ENCODE measurements at regions not wholly inside any gene's neighbourhood (a gene's known extent, or its start where the extent isn't known, plus 50 kb on each side); places are given as distances from the start of the nearest gene placed in this dataset.
"Not testable (repeated sequence)": the region's sequence is repeated elsewhere in the genome, so short reads cannot be mapped to it uniquely, and the experiment has no call there.

- DNase-seq (ENCODE audit: low read depth in 3 of 3, low spot score in 2 of 3): no peak
These were observed 633.1 kb downstream of the MATN1 start for GRCh38 chr1:30090162-30090820.

GRCh38 chr1:30089024-30089430 lies 634.4 kb downstream of the MATN1 start:
- no peak for DNase-seq (ENCODE audit: low read depth in 3 of 3, low spot score in 2 of 3)

GRCh38 chr1:30088594-30088993 lies 634.8 kb downstream of the MATN1 start:
- DNase-seq (ENCODE audit: low read depth in 3 of 3, low spot score in 2 of 3): no peak

GRCh38 chr1:30087465-30087864 lies 635.9 kb downstream of the MATN1 start:
- no peak for DNase-seq (ENCODE audit: low read depth in 3 of 3, low spot score in 2 of 3)

GRCh38 chr1:30085811-30086770 lies 637.3 kb downstream of the MATN1 start:
- peak in 1 of 3 donors; percentile 50 for DNase-seq (ENCODE audit: low read depth in 3 of 3, low spot score in 2 of 3)

- no peak for DNase-seq (ENCODE audit: low read depth in 3 of 3, low spot score in 2 of 3)
These were observed 638.3 kb downstream of the MATN1 start for GRCh38 chr1:30084909-30085571.

- no peak for DNase-seq (ENCODE audit: low read depth in 3 of 3, low spot score in 2 of 3)
These were observed 639.5 kb downstream of the MATN1 start for GRCh38 chr1:30083800-30084464.

GRCh38 chr1:30081379-30082102 lies 641.8 kb downstream of the MATN1 start:
- DNase-seq (ENCODE audit: low read depth in 3 of 3, low spot score in 2 of 3): no peak

- DNase-seq (ENCODE audit: low read depth in 3 of 3, low spot score in 2 of 3): not testable (repeated sequence)
These were observed 647.5 kb downstream of the MATN1 start for GRCh38 chr1:30075916-30076315.

GRCh38 chr1:30068787-30069472 lies 654.5 kb downstream of the MATN1 start:
- no peak for DNase-seq (ENCODE audit: low read depth in 3 of 3, low spot score in 2 of 3)

GRCh38 chr1:30064547-30064946 lies 658.8 kb downstream of the MATN1 start:
- no peak for DNase-seq (ENCODE audit: low read depth in 3 of 3, low spot score in 2 of 3)

GRCh38 chr1:30063621-30064280 lies 659.6 kb downstream of the MATN1 start:
- no peak for DNase-seq (ENCODE audit: low read depth in 3 of 3, low spot score in 2 of 3)

GRCh38 chr1:30061292-30062220 lies 661.8 kb downstream of the MATN1 start:
- no peak for DNase-seq (ENCODE audit: low read depth in 3 of 3, low spot score in 2 of 3)

GRCh38 chr1:30060738-30061137 lies 662.6 kb downstream of the MATN1 start:
- no peak for DNase-seq (ENCODE audit: low read depth in 3 of 3, low spot score in 2 of 3)

GRCh38 chr1:30058970-30059369 lies 664.4 kb downstream of the MATN1 start:
- DNase-seq (ENCODE audit: low read depth in 3 of 3, low spot score in 2 of 3): no peak

GRCh38 chr1:30054126-30054525 lies 669.3 kb downstream of the MATN1 start:
- DNase-seq (ENCODE audit: low read depth in 3 of 3, low spot score in 2 of 3): no peak

- DNase-seq (ENCODE audit: low read depth in 3 of 3, low spot score in 2 of 3): no peak
These were observed 671.2 kb downstream of the MATN1 start for GRCh38 chr1:30052178-30052577.

GRCh38 chr1:30051777-30052176 lies 671.6 kb downstream of the MATN1 start:
- DNase-seq (ENCODE audit: low read depth in 3 of 3, low spot score in 2 of 3): no peak
